KMS-11 (cell line): ENCODE measurements at regions not wholly inside any gene's neighbourhood (a gene's known extent, or its start where the extent isn't known, plus 50 kb on each side); places are given as distances from the start of the nearest gene placed in this dataset.
"Not testable (repeated sequence)": the region's sequence is repeated elsewhere in the genome, so short reads cannot be mapped to it uniquely, and the experiment has no call there.

ENCODE experiments used
- H2AFZ ChIP-seq: fragments of 200-600 bp; sonication (generic); 2 replicates; pipeline ENCODE4 v1.6.1; 2016; ENCODE audit warnings: antibody characterized with exemption, mixed run types, low read depth
- H3K27ac ChIP-seq: fragments of 200-600 bp; sonication (generic); 2 replicates; pipeline ENCODE4 v1.6.1; 2016; ENCODE audit warnings: mild to moderate bottlenecking, mixed run types
- H3K27me3 ChIP-seq: fragments of 200-600 bp; sonication (generic); 2 replicates; pipeline ENCODE4 v1.6.1; 2017; ENCODE audit warnings: mild to moderate bottlenecking, low read depth, mixed run types, moderate library complexity; ENCODE audit not compliant: insufficient read depth
- H3K36me3 ChIP-seq: fragments of 200-600 bp; sonication (generic); 2 replicates; pipeline ENCODE4 v1.6.1; 2017; ENCODE audit warnings: mild to moderate bottlenecking, mixed run types; ENCODE audit not compliant: insufficient read depth
- H3K4me1 ChIP-seq: fragments of 200-600 bp; sonication (generic); 2 replicates; pipeline ENCODE4 v1.6.1; 2016; ENCODE audit warnings: mild to moderate bottlenecking, low read depth, mixed run types; ENCODE audit not compliant: poor library complexity, severe bottlenecking
- H3K4me2 ChIP-seq: fragments of 200-600 bp; sonication (generic); 2 replicates; pipeline ENCODE4 v1.7.0; 2016; ENCODE audit warnings: mild to moderate bottlenecking, mixed run types
- H3K4me3 ChIP-seq: fragments of 200-600 bp; sonication (generic); IDR thresholded peaks from 2 replicates; pipeline ENCODE4 v1.6.1; 2017; ENCODE audit warnings: low read depth, low read length, mixed read lengths; ENCODE audit not compliant: insufficient read depth
- H3K79me2 ChIP-seq: fragments of 200-600 bp; sonication (generic); 2 replicates; pipeline ENCODE4 v1.6.1; 2016; ENCODE audit warnings: low read depth, mixed run types; ENCODE audit not compliant: insufficient read depth
- H3K9ac ChIP-seq: fragments of 200-600 bp; sonication (generic); 2 replicates; pipeline ENCODE4 v1.6.1; 2016; ENCODE audit warnings: mild to moderate bottlenecking, mixed run types
- H4K20me1 ChIP-seq: fragments of 200-600 bp; sonication (generic); 2 replicates; pipeline ENCODE4 v1.6.1; 2016; ENCODE audit warnings: mild to moderate bottlenecking, mixed run types; ENCODE audit not compliant: insufficient read depth
- TF ChIP-seq, protein P1 (sequence below): fragments of 200-600 bp; sonication (generic); conservative IDR thresholded peaks from 2 replicates; pipeline ENCODE4 v1.6.1; 2017; ENCODE audit warnings: low read depth, mild to moderate bottlenecking, antibody characterized with exemption, low read length, moderate library complexity, mixed read lengths

DNA sequence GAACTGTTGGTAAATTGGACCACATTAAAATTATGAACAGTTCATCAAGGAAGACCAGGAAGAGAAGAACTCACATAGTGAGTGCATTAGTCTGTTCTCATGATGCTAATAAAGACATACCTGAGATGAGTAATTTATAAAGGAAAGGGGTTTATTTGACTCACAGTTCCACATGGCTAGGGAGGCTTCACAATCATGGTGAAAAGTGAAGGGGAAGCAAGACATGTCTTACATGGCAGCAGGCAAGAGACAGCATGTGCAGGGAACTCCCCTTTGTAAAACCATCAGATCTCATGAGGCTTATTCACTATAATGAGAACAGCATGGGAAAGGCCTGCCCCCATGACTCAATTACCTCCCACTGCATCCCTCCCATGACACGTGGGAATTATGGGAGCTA is 135.9 kb upstream of the MAN2A1 start:
- Histone ChIP-seq H3K9ac (no peak overlapping the region), H3K4me3 (no peak overlapping the region), H3K27me3 (no peaks in the 10 kb centered on the region), H3K27ac (no peak overlapping the region), H3K36me3 (no peaks in the 10 kb centered on the region), H2AFZ (no peak overlapping the region), H3K4me1 (peaks cover 16% of the 10 kb centered on the region), H4K20me1 (no peaks in the 10 kb centered on the region), H3K79me2 (no peaks in the 10 kb centered on the region), H3K4me2 (no peak overlapping the region)
- TF ChIP-seq, protein P1, sequence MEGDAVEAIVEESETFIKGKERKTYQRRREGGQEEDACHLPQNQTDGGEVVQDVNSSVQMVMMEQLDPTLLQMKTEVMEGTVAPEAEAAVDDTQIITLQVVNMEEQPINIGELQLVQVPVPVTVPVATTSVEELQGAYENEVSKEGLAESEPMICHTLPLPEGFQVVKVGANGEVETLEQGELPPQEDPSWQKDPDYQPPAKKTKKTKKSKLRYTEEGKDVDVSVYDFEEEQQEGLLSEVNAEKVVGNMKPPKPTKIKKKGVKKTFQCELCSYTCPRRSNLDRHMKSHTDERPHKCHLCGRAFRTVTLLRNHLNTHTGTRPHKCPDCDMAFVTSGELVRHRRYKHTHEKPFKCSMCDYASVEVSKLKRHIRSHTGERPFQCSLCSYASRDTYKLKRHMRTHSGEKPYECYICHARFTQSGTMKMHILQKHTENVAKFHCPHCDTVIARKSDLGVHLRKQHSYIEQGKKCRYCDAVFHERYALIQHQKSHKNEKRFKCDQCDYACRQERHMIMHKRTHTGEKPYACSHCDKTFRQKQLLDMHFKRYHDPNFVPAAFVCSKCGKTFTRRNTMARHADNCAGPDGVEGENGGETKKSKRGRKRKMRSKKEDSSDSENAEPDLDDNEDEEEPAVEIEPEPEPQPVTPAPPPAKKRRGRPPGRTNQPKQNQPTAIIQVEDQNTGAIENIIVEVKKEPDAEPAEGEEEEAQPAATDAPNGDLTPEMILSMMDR, result no peak

DNA sequence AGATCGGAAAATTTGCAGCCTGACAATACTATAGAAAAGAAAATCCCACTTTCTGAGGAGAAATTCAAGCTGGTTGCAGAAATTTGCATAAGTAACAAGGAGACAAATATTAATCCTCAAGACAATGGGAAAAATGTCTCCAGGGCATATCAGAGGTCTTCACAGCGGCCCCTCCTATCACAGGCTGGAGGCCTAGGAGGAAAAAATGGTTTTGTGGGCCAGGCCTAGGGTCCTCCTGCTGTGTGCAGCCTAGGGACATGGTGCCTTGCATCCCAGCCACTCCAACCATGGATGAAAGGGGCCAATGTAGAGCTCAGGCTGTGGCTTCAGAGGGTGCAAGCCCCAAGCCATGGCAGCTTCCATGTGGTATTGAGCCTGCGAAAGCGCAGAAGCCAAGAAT is 138.5 kb upstream of the MAN2A1 start:
- not testable (repeated sequence) for H3K79me2 ChIP-seq, H3K27me3 ChIP-seq, H3K9ac ChIP-seq, H3K27ac ChIP-seq, H3K36me3 ChIP-seq, H3K4me2 ChIP-seq, H2AFZ ChIP-seq, H3K4me1 ChIP-seq, H4K20me1 ChIP-seq, H3K4me3 ChIP-seq

DNA sequence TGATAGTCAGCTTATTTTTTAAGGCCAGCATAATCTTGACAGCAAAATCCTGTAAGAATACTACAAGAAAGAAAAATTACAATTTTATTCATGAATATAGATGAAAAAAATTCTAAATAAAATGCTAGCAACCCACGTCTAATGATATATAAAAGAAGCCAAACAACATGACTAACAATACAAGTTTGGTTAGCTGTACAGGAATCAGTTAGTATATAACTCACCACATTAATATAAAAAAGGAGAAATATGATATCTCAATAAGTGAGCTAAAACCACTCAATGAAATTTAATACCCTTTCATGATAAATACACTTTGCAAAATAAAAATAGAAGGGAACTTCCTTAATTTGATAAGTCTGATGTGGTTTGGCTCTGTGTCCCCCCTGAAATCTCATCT is 139.7 kb upstream of the MAN2A1 start:
- H3K79me2 ChIP-seq, result no peaks in the 10 kb centered on the region
- H3K27ac ChIP-seq, result no peak overlapping the region
- no peak overlapping the region for H3K4me3 ChIP-seq
- no peak overlapping the region for H2AFZ ChIP-seq
- H3K36me3 ChIP-seq, result no peaks in the 10 kb centered on the region
- no peaks in the 10 kb centered on the region for H3K27me3 ChIP-seq
- TF ChIP-seq, protein P1, result no peak
- H3K4me2 ChIP-seq, result no peak overlapping the region
- H4K20me1 ChIP-seq, result no peaks in the 10 kb centered on the region
- H3K9ac ChIP-seq, result no peak overlapping the region
- peaks cover 7% of the 10 kb centered on the region for H3K4me1 ChIP-seq

DNA sequence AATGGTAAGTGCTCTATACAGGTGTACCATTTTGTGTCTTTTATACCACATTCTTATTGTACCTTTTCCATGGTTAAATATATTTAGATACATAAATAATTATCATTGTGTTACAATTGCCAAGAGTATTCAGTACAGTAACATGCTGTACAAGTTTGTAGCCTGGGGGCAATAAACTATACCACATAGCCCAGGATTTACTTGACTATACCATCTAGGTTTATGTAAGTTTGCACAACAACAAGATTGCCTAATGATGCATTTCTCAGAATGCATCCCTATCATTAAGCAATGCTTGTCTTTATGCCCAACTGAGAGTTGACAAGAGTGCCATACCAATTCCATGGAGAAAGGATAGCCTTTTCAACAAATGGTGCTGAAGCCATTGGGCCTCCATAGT is 136.7 kb upstream of the PJA2 start:
- H3K27me3 ChIP-seq, result no peaks in the 10 kb centered on the region
- H3K4me2 ChIP-seq, result no peak overlapping the region
- no peak overlapping the region for H3K9ac ChIP-seq
- H3K79me2 ChIP-seq, result no peaks in the 10 kb centered on the region
- no peaks in the 10 kb centered on the region for H4K20me1 ChIP-seq
- H2AFZ ChIP-seq, result no peak overlapping the region
- H3K36me3 ChIP-seq, result no peaks in the 10 kb centered on the region
- TF ChIP-seq, protein P1, result no peak
- H3K4me3 ChIP-seq, result no peak overlapping the region
- no peak overlapping the region for H3K27ac ChIP-seq
- H3K4me1 ChIP-seq, result peaks cover 7% of the 10 kb centered on the region

DNA sequence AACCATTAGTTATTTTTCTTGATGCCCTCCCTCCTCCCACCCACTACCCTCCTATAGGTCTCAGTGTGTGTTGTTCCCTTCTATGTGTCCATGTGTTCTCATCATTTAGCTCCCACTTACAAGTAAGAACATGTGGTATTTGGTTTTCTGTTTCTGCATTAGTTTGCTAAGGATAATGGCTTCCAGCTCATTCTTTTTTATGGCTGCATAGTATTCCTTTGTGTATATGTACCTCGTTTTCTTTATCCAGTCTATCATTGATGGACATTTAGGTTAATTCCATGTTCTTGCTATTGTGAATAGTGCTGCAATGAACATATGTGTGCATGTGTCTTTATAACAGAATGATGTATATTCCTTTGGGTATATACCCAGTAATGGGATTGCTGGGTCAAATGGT is 135.1 kb upstream of the PJA2 start:
- H3K27me3 ChIP-seq, H3K27ac ChIP-seq, H3K9ac ChIP-seq, H3K4me1 ChIP-seq, H3K4me2 ChIP-seq, H3K36me3 ChIP-seq, H2AFZ ChIP-seq, H4K20me1 ChIP-seq, H3K4me3 ChIP-seq, H3K79me2 ChIP-seq: not testable (repeated sequence)

DNA sequence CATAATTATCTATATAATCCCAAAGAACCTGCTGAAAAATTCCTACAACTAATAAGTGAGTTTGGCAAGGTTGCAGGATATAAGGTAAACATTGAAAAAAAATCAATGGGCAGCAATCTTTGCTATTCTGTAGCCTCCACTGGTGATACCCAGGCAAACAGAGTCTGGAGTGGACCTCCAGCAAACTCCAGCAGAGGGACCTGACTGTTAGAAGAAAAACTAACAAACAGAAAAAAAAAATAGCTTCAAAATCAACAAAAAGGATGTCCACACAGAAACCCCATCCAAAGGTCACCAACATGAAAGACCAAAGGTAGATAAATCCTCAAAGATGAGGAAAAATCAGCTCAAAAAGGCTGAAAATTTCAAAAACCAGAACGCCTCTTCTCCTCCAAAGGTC is 128.9 kb upstream of the PJA2 start:
- H4K20me1 ChIP-seq, H3K27me3 ChIP-seq, H3K27ac ChIP-seq, H3K36me3 ChIP-seq, H3K4me1 ChIP-seq, H3K4me2 ChIP-seq, H3K4me3 ChIP-seq, H2AFZ ChIP-seq, H3K79me2 ChIP-seq, H3K9ac ChIP-seq: not testable (repeated sequence)

DNA sequence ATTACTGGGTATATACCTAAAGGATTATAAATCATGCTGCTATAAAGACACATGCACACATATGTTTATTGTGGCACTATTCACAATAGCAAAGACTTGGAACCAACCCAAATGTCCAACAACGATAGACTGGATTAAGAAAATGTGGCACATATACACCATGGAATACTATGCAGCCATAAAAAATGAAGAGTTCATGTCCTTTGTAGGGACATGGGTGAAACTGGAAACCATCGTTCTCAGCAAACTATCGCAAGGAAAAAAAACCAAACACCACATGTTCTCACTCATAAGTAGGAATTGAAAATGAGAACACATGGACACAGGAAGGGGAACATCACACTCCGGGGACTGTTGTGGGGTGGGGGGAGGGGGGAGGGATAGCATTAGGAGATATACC is 125.3 kb upstream of the PJA2 start:
- H3K27ac ChIP-seq, H2AFZ ChIP-seq, H3K9ac ChIP-seq, H3K27me3 ChIP-seq, H3K4me3 ChIP-seq, H4K20me1 ChIP-seq, H3K79me2 ChIP-seq, H3K36me3 ChIP-seq, H3K4me2 ChIP-seq, H3K4me1 ChIP-seq: not testable (repeated sequence)
